KOPT-K1 (cell line): ENCODE measurements at regions not wholly inside any gene's neighbourhood (a gene's known extent, or its start where the extent isn't known, plus 50 kb on each side); places are given as distances from the start of the nearest gene placed in this dataset.
"Not testable (repeated sequence)": the region's sequence is repeated elsewhere in the genome, so short reads cannot be mapped to it uniquely, and the experiment has no call there.

Source experiments
- H3K27ac ChIP-seq: fragments of 200-600 bp; sonication (generic); 2 replicates; pipeline ENCODE4 v1.5.1; 2016; ENCODE audit warnings: antibody characterized with exemption, mild to moderate bottlenecking, low read depth, low read length; ENCODE audit not compliant: poor library complexity, severe bottlenecking
- H3K36me3 ChIP-seq: fragments of 200-600 bp; sonication (generic); 2 replicates; pipeline ENCODE4 v1.5.1; 2017; ENCODE audit warnings: antibody characterized with exemption, mild to moderate bottlenecking, low read length, moderate library complexity; ENCODE audit not compliant: insufficient read depth
- H3K9me3 ChIP-seq: fragments of 200-600 bp; sonication (generic); 2 replicates; pipeline ENCODE4 v1.5.1; 2017; ENCODE audit warnings: antibody characterized with exemption, low read length, mild to moderate bottlenecking; ENCODE audit not compliant: insufficient read depth, poor library complexity, severe bottlenecking

- Histone ChIP-seq H3K27ac (no peak overlapping the region), H3K36me3 (no peaks in the 10 kb centered on the region), H3K9me3 (no peaks in the 10 kb centered on the region)
Measured at GRCh38 chr4:83758285-83758684, 222.4 kb downstream of the GPAT3 start.

GRCh38 chr4:83757121-83757621 is 221.3 kb downstream of the GPAT3 start:
- H3K36me3 ChIP-seq = no peaks in the 10 kb centered on the region
- H3K27ac ChIP-seq = no peak overlapping the region

GRCh38 chr4:83753260-83753659 is 217.4 kb downstream of the GPAT3 start:
- H3K9me3 ChIP-seq = no peaks in the 10 kb centered on the region
- no peaks in the 10 kb centered on the region for H3K36me3 ChIP-seq
- H3K27ac ChIP-seq = no peak overlapping the region

More at GRCh38 chr4:83757121-83757621, 221.3 kb downstream of the GPAT3 start:
- H3K9me3 ChIP-seq = no peaks in the 10 kb centered on the region

GRCh38 chr4:83751336-83751949 is 215.5 kb downstream of the GPAT3 start:
- H3K9me3 ChIP-seq = no peaks in the 10 kb centered on the region
- H3K36me3 ChIP-seq = no peaks in the 10 kb centered on the region
- no peak overlapping the region for H3K27ac ChIP-seq

- H3K9me3 ChIP-seq = no peaks in the 10 kb centered on the region
- no peak overlapping the region for H3K27ac ChIP-seq
- no peaks in the 10 kb centered on the region for H3K36me3 ChIP-seq
Measured at GRCh38 chr4:83748711-83749110, 212.8 kb downstream of the GPAT3 start.

GRCh38 chr4:83738895-83739294 is 203.0 kb downstream of the GPAT3 start:
- Histone ChIP-seq H3K9me3 (no peaks in the 10 kb centered on the region), H3K36me3 (no peaks in the 10 kb centered on the region), H3K27ac (no peak overlapping the region)

GRCh38 chr4:83734576-83734975 is 198.7 kb downstream of the GPAT3 start:
- Histone ChIP-seq H3K36me3 (no peaks in the 10 kb centered on the region), H3K27ac (no peak overlapping the region), H3K9me3 (no peaks in the 10 kb centered on the region)

GRCh38 chr4:83732114-83732635 is 196.3 kb downstream of the GPAT3 start:
- no peaks in the 10 kb centered on the region for H3K9me3 ChIP-seq
- H3K36me3 ChIP-seq = no peaks in the 10 kb centered on the region
- H3K27ac ChIP-seq = no peak overlapping the region

- no peak overlapping the region for H3K27ac ChIP-seq
- H3K9me3 ChIP-seq = no peaks in the 10 kb centered on the region
- H3K36me3 ChIP-seq = no peaks in the 10 kb centered on the region
Measured at GRCh38 chr4:83731609-83732008, 195.7 kb downstream of the GPAT3 start.

- H3K9me3 ChIP-seq, H3K36me3 ChIP-seq, H3K27ac ChIP-seq: not testable (repeated sequence)
Measured at GRCh38 chr4:83730958-83731357, 195.1 kb downstream of the GPAT3 start.

- Histone ChIP-seq H3K27ac (no peak overlapping the region), H3K36me3 (no peaks in the 10 kb centered on the region)
Measured at GRCh38 chr4:83728191-83728590, 192.3 kb downstream of the GPAT3 start.

GRCh38 chr4:83725336-83726085 is 189.6 kb downstream of the GPAT3 start:
- Histone ChIP-seq H3K36me3 (no peaks in the 10 kb centered on the region), H3K27ac (no peak overlapping the region), H3K9me3 (no peaks in the 10 kb centered on the region)

More at GRCh38 chr4:83728191-83728590, 192.3 kb downstream of the GPAT3 start:
- H3K9me3 ChIP-seq = no peaks in the 10 kb centered on the region

GRCh38 chr4:83724485-83725335 is 188.8 kb downstream of the GPAT3 start:
- H3K9me3 ChIP-seq = no peaks in the 10 kb centered on the region
- no peak overlapping the region for H3K27ac ChIP-seq
- H3K36me3 ChIP-seq = no peaks in the 10 kb centered on the region

GRCh38 chr4:83723609-83724008 is 187.7 kb downstream of the GPAT3 start:
- Histone ChIP-seq H3K27ac (no peak overlapping the region), H3K9me3 (no peaks in the 10 kb centered on the region), H3K36me3 (no peaks in the 10 kb centered on the region)

- no peaks in the 10 kb centered on the region for H3K36me3 ChIP-seq
- H3K9me3 ChIP-seq = no peaks in the 10 kb centered on the region
- no peak overlapping the region for H3K27ac ChIP-seq
Measured at GRCh38 chr4:83722730-83723269, 186.9 kb downstream of the GPAT3 start.
